ENCODE measurements at regions not wholly inside any gene's neighbourhood (a gene's known extent, or its start where the extent isn't known, plus 50 kb on each side); places are given as distances from the start of the nearest gene placed in this dataset.

DNA sequence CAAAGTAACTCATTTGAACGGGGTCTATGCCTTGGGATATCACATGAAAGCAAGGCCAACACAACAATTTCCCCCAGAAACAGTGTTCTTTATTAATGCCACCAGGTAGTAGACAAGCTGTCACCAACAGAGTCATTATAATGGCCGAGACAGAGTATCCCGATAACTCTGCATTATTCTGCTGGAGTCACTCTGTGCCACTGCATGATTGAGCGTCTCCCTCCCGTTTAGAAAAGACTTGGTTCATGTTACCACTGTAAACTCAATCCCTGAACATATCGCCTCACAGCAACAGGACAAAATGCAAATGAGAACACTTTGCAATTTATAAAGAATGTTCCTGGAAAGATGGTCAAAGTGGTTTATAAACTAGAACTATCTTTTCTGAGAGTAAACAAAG is 932.5 kb downstream of the GATA3 start:
- no peak overlapping the region for H3K9ac ChIP-seq (ENCODE audit: control insufficient read depth, insufficient read depth, low read length)
- ChIA-PET RAD21 (ENCODE audit: unreplicated experiment) (no interaction called here), CTCF (no interaction called here), SMC1A (ENCODE audit: uncharacterized antibody, unreplicated experiment) (no interaction called here), POLR2A (no interaction called here)
- 17% methylated on average over 6 of the region's 6 CpGs for WGBS (ENCODE audit: insufficient coverage, insufficient replicate concordance, low lambda C conversion rate, missing lambda C conversion rate)
- H2AFZ ChIP-seq (ENCODE audit: control insufficient read depth, low read depth, low read length): no peak overlapping the region
- no peaks in the 10 kb centered on the region for H3K4me1 ChIP-seq (ENCODE audit: control insufficient read depth, insufficient read depth, low read length)
- no peaks in the 10 kb centered on the region for H3K27me3 ChIP-seq (replicated peaks in 1 of 2; ENCODE audit: control insufficient read depth in 2 of 2, insufficient read depth in 2 of 2, low read length in 1 of 2)
- no TSS peak for BruUV-seq (replicated peaks)
- H3K27ac ChIP-seq (ENCODE audit: control insufficient read depth, insufficient read depth): no peak overlapping the region
- no peaks in the 10 kb centered on the region for H4K20me1 ChIP-seq (ENCODE audit: control insufficient read depth, insufficient read depth)
- no peaks in the 10 kb centered on the region for H3K9me3 ChIP-seq (replicated peaks; ENCODE audit: control insufficient read depth, insufficient read depth, low read length)
- DNase-seq (ENCODE audit: low read depth, low spot score) (no peak), ATAC-seq (no peak), FAIRE-seq (no peak)
- intact Hi-C loops (cut with micrococcal nuclease; ENCODE audit: unreplicated experiment): no loop called here
- in situ Hi-C loops (cut with MboI): no loop called here
- H3K36me3 ChIP-seq (ENCODE audit: control insufficient read depth in 2 of 2, insufficient read depth in 2 of 2, low read length in 1 of 2): no peaks in the 10 kb centered on the region
- TF ChIP-seq SIN3A (IDR thresholded peaks at IDR 0.05; ENCODE audit: low read depth, low read length) (no peak), NBN (IDR thresholded peaks at IDR 0.05) (no peak), ZNF24 (IDR thresholded peaks at IDR 0.05) (no peak), BCL11A (IDR thresholded peaks at IDR 0.05; ENCODE audit: low read depth, low read length) (no peak), CHD2 (IDR thresholded peaks at IDR 0.05; ENCODE audit: borderline replicate concordance, low read depth, low read length) (no peak), CBFB (IDR thresholded peaks at IDR 0.05; ENCODE audit: low read depth) (no peak), ATF7 (IDR thresholded peaks at IDR 0.05; ENCODE audit: low read depth) (no peak), GABPA (IDR thresholded peaks at IDR 0.05; ENCODE audit: low read depth) (no peak)
- no peak overlapping the region for H3K4me3 ChIP-seq
- no peak overlapping the region for H3K4me2 ChIP-seq (ENCODE audit: control insufficient read depth, insufficient read depth)
- no peaks in the 10 kb centered on the region for H3K79me2 ChIP-seq (ENCODE audit: control insufficient read depth, insufficient read depth, low read length)

DNA sequence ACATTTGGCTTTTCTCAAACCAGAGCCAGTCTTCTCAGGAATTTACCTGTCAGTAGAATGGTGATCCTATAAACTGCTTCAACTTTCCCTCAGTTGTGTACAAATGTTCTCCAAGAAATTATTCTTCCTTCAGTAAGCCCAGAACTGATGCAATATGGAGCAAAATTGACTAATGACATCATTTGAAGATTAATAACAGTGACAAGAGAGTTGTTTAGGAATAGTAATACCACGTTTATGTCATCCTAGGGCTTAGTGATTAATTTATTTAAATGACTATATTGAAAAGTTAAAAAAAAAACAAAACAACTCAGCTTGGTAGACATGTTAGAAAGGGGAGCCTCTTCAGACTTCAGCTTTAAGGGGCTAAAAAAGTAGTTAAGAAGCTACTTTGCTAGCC is 933.2 kb downstream of the GATA3 start:
- in situ Hi-C loops (cut with MboI) (no loop called here), intact Hi-C loops (cut with micrococcal nuclease; ENCODE audit: unreplicated experiment) (no loop called here)
- no peak overlapping the region for H3K4me3 ChIP-seq
- BruUV-seq (replicated peaks): no TSS peak
- DNase-seq (ENCODE audit: low read depth, low spot score) (no peak), FAIRE-seq (no peak), ATAC-seq (no peak)
- SMC1A ChIA-PET (ENCODE audit: uncharacterized antibody, unreplicated experiment): no interaction called here
- no peak overlapping the region for H3K9ac ChIP-seq (ENCODE audit: control insufficient read depth, insufficient read depth, low read length)
- POLR2A ChIA-PET: no interaction called here
- H3K36me3 ChIP-seq (ENCODE audit: control insufficient read depth in 2 of 2, insufficient read depth in 2 of 2, low read length in 1 of 2): no peaks in the 10 kb centered on the region
- no peak overlapping the region for H3K4me2 ChIP-seq (ENCODE audit: control insufficient read depth, insufficient read depth)
- CTCF ChIA-PET: no interaction called here
- no peak overlapping the region for H2AFZ ChIP-seq (ENCODE audit: control insufficient read depth, low read depth, low read length)
- no peaks in the 10 kb centered on the region for H4K20me1 ChIP-seq (ENCODE audit: control insufficient read depth, insufficient read depth)
- no peaks in the 10 kb centered on the region for H3K27me3 ChIP-seq (replicated peaks in 1 of 2; ENCODE audit: control insufficient read depth in 2 of 2, insufficient read depth in 2 of 2, low read length in 1 of 2)
- H3K27ac ChIP-seq (ENCODE audit: control insufficient read depth, insufficient read depth): no peak overlapping the region
- H3K4me1 ChIP-seq (ENCODE audit: control insufficient read depth, insufficient read depth, low read length): no peaks in the 10 kb centered on the region
- H3K79me2 ChIP-seq (ENCODE audit: control insufficient read depth, insufficient read depth, low read length): no peaks in the 10 kb centered on the region
- no peak for TF ChIP-seq NR2C2 (IDR thresholded peaks at IDR 0.05; ENCODE audit: borderline replicate concordance, control insufficient read depth, insufficient read length, low read depth)
- H3K9me3 ChIP-seq (replicated peaks; ENCODE audit: control insufficient read depth, insufficient read depth, low read length): no peaks in the 10 kb centered on the region
- RAD21 ChIA-PET (ENCODE audit: unreplicated experiment): no interaction called here
- WGBS (ENCODE audit: insufficient coverage, insufficient replicate concordance, low lambda C conversion rate, missing lambda C conversion rate): 0% methylated on average over 1 of the region's 1 CpG
